CD4-positive, alpha-beta T cell treated with Interleukin-15 for 1 hour (primary cell): ENCODE measurements at regions not wholly inside any gene's neighbourhood (a gene's known extent, or its start where the extent isn't known, plus 50 kb on each side); places are given as distances from the start of the nearest gene placed in this dataset.
"Not testable (repeated sequence)": the region's sequence is repeated elsewhere in the genome, so short reads cannot be mapped to it uniquely, and the experiment has no call there.

Source experiments
- DNase-seq: peaks from one replicate; pipeline ENCODE4 v3.0.0-alpha.2; 2020

GRCh38 chr6:79808921-79809320, 138.4 kb downstream of the ELOVL4 start:
- DNase-seq = no peak

- not testable (repeated sequence) for DNase-seq
These were observed 140.7 kb downstream of the ELOVL4 start for GRCh38 chr6:79806661-79807060.

- DNase-seq = no peak
These were observed 142.6 kb downstream of the ELOVL4 start for GRCh38 chr6:79804732-79805131.

GRCh38 chr6:79803917-79804316, 143.4 kb downstream of the ELOVL4 start:
- DNase-seq = no peak

GRCh38 chr6:79802657-79803300, 144.6 kb downstream of the ELOVL4 start:
- no peak for DNase-seq

GRCh38 chr6:79801362-79801761, 146.0 kb downstream of the ELOVL4 start:
- DNase-seq = no peak

- no peak for DNase-seq
These were observed 148.5 kb downstream of the ELOVL4 start for GRCh38 chr6:79798841-79799240.

- no peak for DNase-seq
These were observed 149.4 kb downstream of the ELOVL4 start for GRCh38 chr6:79797912-79798311.

GRCh38 chr6:79797163-79797764, 150.1 kb downstream of the ELOVL4 start:
- DNase-seq = no peak

- no peak for DNase-seq
These were observed 151.2 kb downstream of the ELOVL4 start for GRCh38 chr6:79796197-79796596.

- DNase-seq = no peak
These were observed 157.5 kb downstream of the ELOVL4 start for GRCh38 chr6:79789896-79790295.

GRCh38 chr6:79788756-79789155, 157.6 kb downstream of the SH3BGRL2 start:
- DNase-seq = no peak

GRCh38 chr6:79787626-79788025, 156.5 kb downstream of the SH3BGRL2 start:
- DNase-seq = no peak

- DNase-seq = no peak
These were observed 153.2 kb downstream of the SH3BGRL2 start for GRCh38 chr6:79784395-79784753.

- DNase-seq = no peak
These were observed 152.7 kb downstream of the SH3BGRL2 start for GRCh38 chr6:79783670-79784394.

- DNase-seq = no peak
These were observed 151.9 kb downstream of the SH3BGRL2 start for GRCh38 chr6:79782792-79783580.

- DNase-seq = no peak
These were observed 150.8 kb downstream of the SH3BGRL2 start for GRCh38 chr6:79781916-79782315.

- no peak for DNase-seq
These were observed 149.8 kb downstream of the SH3BGRL2 start for GRCh38 chr6:79780881-79781280.

GRCh38 chr6:79778816-79779215, 147.7 kb downstream of the SH3BGRL2 start:
- DNase-seq = no peak

- DNase-seq = peak; percentile 86
These were observed 146.8 kb downstream of the SH3BGRL2 start for GRCh38 chr6:79777713-79778579.

- DNase-seq = no peak
These were observed 144.9 kb downstream of the SH3BGRL2 start for GRCh38 chr6:79776076-79776475.

- DNase-seq = no peak
These were observed 144.1 kb downstream of the SH3BGRL2 start for GRCh38 chr6:79775222-79775621.
